AG04450 (cell line): ENCODE measurements at regions not wholly inside any gene's neighbourhood (a gene's known extent, or its start where the extent isn't known, plus 50 kb on each side); places are given as distances from the start of the nearest gene placed in this dataset.

ENCODE experiments used
- CTCF ChIA-PET: fragments of 300-600, 350-600 bp; formaldehyde crosslinking; extraction: SDS; loops from one replicate; lab custom pipeline; 2022; ENCODE audit warnings: antibody characterized with exemption, inconsistent platforms; lab: Charles Lee
- POLR2A ChIA-PET: fragments of 350-600 bp; formaldehyde crosslinking; extraction: SDS; loops from one replicate; lab custom pipeline; 2021; ENCODE audit warnings: antibody characterized with exemption, inconsistent platforms; lab: Yijun Ruan, JAX
- DNase-seq: peaks from one replicate; pipeline ENCODE4 v3.0.0-alpha.2; 2011; ENCODE audit warnings: low read depth, low spot score
- H3K27ac ChIP-seq: one replicate; pipeline ENCODE4 v1.5.1; 2012; ENCODE audit warnings: low read depth, low read length, control low read depth
- H3K27me3 ChIP-seq: one replicate; pipeline ENCODE4 v1.6.0; 2012; ENCODE audit warnings: low read length; ENCODE audit not compliant: control insufficient read depth, insufficient read depth
- H3K4me3 ChIP-seq: 2 replicates; pipeline ENCODE4 v1.5.1; 2011; ENCODE audit warnings: mild to moderate bottlenecking, low read depth, low read length, control low read depth
- H3K9me3 ChIP-seq: 2 replicates; pipeline ENCODE4 v1.5.1; 2012; ENCODE audit warnings: low read length; ENCODE audit not compliant: control insufficient read depth, insufficient read depth
- CTCF ChIP-seq: IDR thresholded peaks from 2 replicates; pipeline ENCODE4 v1.5.1; 2011; ENCODE audit warnings: low read depth, low read length, control low read depth, inconsistent platforms

- Histone ChIP-seq H3K27ac (no peak overlapping the region), H3K27me3 (no peaks in the 10 kb centered on the region), H3K9me3 (no peaks in the 10 kb centered on the region; the same call in 1 of the 2 replicates), H3K4me3 (no peak overlapping the region)
- no peak for TF ChIP-seq CTCF
- POLR2A ChIA-PET: interaction anchor here (1.2 kb wide), 1 partner anchor 10 kb away, joined by 3 read pairs; no protein-coding TSS in a partner anchor
- no peak for DNase-seq
- CTCF ChIA-PET: interaction anchor here (0.8 to 1.9 kb wide), 3 partner anchors 11 to 29 kb away, joined by 3 to 6 read pairs (median 3); no protein-coding TSS in a partner anchor
Observed at GRCh38 chr10:33126742-33127141, 168.7 kb upstream of the ITGB1 start.

DNA sequence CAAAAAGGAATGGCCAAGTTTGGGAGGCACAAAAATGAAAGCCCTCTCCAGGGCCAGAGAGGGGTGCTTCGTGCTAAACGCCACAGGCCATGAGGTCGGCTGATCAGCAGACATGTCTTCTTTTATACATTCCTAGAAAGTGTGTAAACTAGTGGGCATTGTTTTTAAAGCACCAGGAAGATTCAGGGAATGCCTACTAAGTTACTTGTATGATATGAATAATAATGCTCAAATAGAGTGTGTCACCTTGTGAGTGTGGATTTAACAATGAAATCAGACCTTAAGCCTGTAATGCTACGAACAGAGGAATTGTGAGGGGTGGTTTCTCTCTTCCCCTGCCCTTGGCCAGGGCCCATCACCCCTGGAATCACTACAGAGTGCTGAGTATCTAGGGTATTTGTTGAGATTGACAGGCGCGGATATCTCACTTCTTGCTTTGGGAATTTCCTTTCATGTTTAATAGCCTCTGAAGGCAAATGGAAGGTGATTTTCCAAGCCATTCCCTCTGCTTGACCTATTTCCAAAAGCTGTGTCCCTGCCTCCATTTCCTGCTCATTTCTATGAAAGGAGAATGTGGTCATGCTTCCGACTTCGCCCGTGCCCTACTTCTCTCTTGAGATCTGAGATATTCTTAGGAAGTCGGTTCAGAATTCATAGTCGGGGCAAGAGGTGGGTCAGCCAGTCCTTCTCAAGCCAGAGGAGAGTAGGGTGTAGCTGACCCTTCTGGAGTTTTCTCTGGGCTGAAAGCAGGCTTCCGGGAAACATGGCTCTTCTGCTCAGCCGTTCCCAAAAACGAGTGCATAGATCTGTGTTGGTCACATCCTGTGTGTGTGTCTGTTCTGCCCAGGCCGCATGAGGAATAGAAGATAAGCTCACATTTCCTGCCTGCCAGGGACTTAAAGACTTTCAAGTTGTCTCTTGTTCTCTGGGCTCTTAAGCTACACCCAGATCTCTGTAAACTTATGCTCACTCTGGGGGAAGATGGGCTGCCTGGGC, 167.8 kb upstream of the ITGB1 start:
- no peaks in the 10 kb centered on the region for H3K27me3 ChIP-seq
- H3K4me3 ChIP-seq: no peak overlapping the region
- ChIA-PET CTCF (interaction anchor here (0.9 to 1.9 kb wide), 2 partner anchors 10 to 30 kb away, joined by 3 to 6 read pairs; no protein-coding TSS in a partner anchor), POLR2A (interaction anchor here (1.2 kb wide), 1 partner anchor 11 kb away, joined by 3 read pairs; no protein-coding TSS in a partner anchor)
- DNase-seq: no peak
- H3K9me3 ChIP-seq: no peaks in the 10 kb centered on the region; the same call in 1 of the 2 replicates
- TF ChIP-seq CTCF: no peak
- no peak overlapping the region for H3K27ac ChIP-seq

GRCh38 chr10:33125111-33125510, 167.1 kb upstream of the ITGB1 start:
- DNase-seq: no peak
- no peak overlapping the region for H3K4me3 ChIP-seq
- ChIA-PET POLR2A (no interaction called here), CTCF (interaction anchor here (2.0 kb wide), 1 partner anchor 30 kb away, joined by 6 read pairs; no protein-coding TSS in a partner anchor)
- no peaks in the 10 kb centered on the region for H3K27me3 ChIP-seq
- no peak for TF ChIP-seq CTCF
- H3K9me3 ChIP-seq: no peaks in the 10 kb centered on the region; the same call in 1 of the 2 replicates
- H3K27ac ChIP-seq: no peak overlapping the region

GRCh38 chr10:33123680-33124079, 165.7 kb upstream of the ITGB1 start:
- no peak for DNase-seq
- TF ChIP-seq CTCF: no peak
- no peak overlapping the region for H3K4me3 ChIP-seq
- POLR2A ChIA-PET: no interaction called here
- H3K9me3 ChIP-seq: no peaks in the 10 kb centered on the region; the same call in 1 of the 2 replicates
- H3K27ac ChIP-seq: no peak overlapping the region
- CTCF ChIA-PET: interaction anchor here (0.6 to 2.0 kb wide), 2 partner anchors 32 to 74 kb away, joined by 5 to 6 read pairs; no protein-coding TSS in a partner anchor
- H3K27me3 ChIP-seq: no peaks in the 10 kb centered on the region
